HCT116 (cell line): ENCODE measurements at regions not wholly inside any gene's neighbourhood (a gene's known extent, or its start where the extent isn't known, plus 50 kb on each side); places are given as distances from the start of the nearest gene placed in this dataset.

ENCODE experiments used
- EGR1 ChIP-seq: IDR thresholded peaks from 2 replicates; pipeline ENCODE4 v1.6.1; 2012; ENCODE audit warnings: low read depth
- EZH2phosphoT487 ChIP-seq: fragments of 200-600 bp; IDR thresholded peaks from 2 replicates; pipeline ENCODE4 v1.6.1; 2018; ENCODE audit warnings: antibody characterized with exemption, borderline replicate concordance
- JUND ChIP-seq: IDR thresholded peaks from 2 replicates; pipeline ENCODE4 v1.6.1; 2012
- POLR2A ChIP-seq: IDR thresholded peaks from 2 replicates; pipeline ENCODE4 v1.7.0; 2011; ENCODE audit warnings: borderline replicate concordance; ENCODE audit not compliant: insufficient read depth, insufficient read length; ENCODE audit errors: extremely low read depth
- POLR2AphosphoS5 ChIP-seq: IDR thresholded peaks from 2 replicates; pipeline ENCODE4 v1.6.1; 2011; ENCODE audit warnings: mild to moderate bottlenecking, low read depth, low read length, moderate library complexity
- RAD21 ChIP-seq: IDR thresholded peaks from 2 replicates; pipeline ENCODE4 v1.6.1; 2012; ENCODE audit warnings: low read depth, mild to moderate bottlenecking
- SRF ChIP-seq: IDR thresholded peaks from 2 replicates; pipeline ENCODE4 v1.6.1; 2012; ENCODE audit warnings: low read depth
- ZFX ChIP-seq: fragments of 450-650 bp; IDR thresholded peaks from 2 replicates; pipeline ENCODE4 v1.6.1; 2017
- ZNF274 ChIP-seq: fragments of 200-500 bp; sonication (Bioruptor generic); IDR thresholded peaks from 2 replicates; pipeline ENCODE4 v1.6.1; 2014; ENCODE audit warnings: mild to moderate bottlenecking, low read depth, low read length, inconsistent platforms
- TF ChIP-seq, protein P1 (sequence below), 3 experiments: fragments of 200-600 bp in 1 of 3; sonication (generic) in 1 of 3; IDR thresholded peaks in 2 of 3; conservative IDR thresholded peaks in 1 of 3; 2 replicates each; pipeline ENCODE4 v1.5.1; 2012 to 2017; ENCODE audit warnings: low read depth in 2 of 3, low read length in 2 of 3, antibody characterized with exemption in 1 of 3, borderline replicate concordance in 1 of 3, control low read depth in 1 of 3, mild to moderate bottlenecking in 1 of 3, mixed read lengths in 1 of 3, mixed run types in 1 of 3, moderate library complexity in 1 of 3; ENCODE audit not compliant: insufficient read depth in 1 of 3
- TF ChIP-seq, protein P2 (sequence below): IDR thresholded peaks from 2 replicates; pipeline ENCODE4 v1.6.1; 2011; ENCODE audit warnings: mild to moderate bottlenecking, low read length, moderate library complexity; ENCODE audit not compliant: insufficient replicate concordance; ENCODE audit errors: extremely low read depth

DNA sequence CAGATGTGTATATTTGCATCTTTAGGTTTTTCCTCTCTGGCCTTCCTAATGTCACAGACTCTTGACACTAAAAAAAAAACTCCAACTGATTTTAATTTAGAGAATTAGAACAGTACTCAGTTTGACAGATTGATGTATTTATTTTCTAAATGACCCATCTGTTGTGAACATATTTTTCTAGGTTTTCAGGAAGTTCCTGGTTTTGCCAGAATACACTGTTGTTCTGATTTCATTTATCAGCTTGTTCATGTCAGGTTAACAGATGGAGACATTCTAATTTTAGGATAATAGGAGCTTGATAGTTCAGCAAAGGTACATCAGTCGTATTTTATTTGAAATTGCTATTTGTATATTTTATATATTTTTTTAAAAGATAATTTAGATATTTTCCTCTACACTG lies 133.4 kb downstream of the TANC2 start:
- no peak for TF ChIP-seq JUND
- no peak for TF ChIP-seq ZNF274
- TF ChIP-seq, protein P1, sequence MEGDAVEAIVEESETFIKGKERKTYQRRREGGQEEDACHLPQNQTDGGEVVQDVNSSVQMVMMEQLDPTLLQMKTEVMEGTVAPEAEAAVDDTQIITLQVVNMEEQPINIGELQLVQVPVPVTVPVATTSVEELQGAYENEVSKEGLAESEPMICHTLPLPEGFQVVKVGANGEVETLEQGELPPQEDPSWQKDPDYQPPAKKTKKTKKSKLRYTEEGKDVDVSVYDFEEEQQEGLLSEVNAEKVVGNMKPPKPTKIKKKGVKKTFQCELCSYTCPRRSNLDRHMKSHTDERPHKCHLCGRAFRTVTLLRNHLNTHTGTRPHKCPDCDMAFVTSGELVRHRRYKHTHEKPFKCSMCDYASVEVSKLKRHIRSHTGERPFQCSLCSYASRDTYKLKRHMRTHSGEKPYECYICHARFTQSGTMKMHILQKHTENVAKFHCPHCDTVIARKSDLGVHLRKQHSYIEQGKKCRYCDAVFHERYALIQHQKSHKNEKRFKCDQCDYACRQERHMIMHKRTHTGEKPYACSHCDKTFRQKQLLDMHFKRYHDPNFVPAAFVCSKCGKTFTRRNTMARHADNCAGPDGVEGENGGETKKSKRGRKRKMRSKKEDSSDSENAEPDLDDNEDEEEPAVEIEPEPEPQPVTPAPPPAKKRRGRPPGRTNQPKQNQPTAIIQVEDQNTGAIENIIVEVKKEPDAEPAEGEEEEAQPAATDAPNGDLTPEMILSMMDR (IDR thresholded peaks at IDR 0.05 in 2 of 3, conservative IDR thresholded peaks at IDR 0.05 in 1 of 3; ENCODE audit: borderline replicate concordance in 1 of 3, insufficient read depth in 1 of 3, low read depth in 2 of 3, low read length in 2 of 3) = no peak
- TF ChIP-seq EGR1 = no peak
- no peak for TF ChIP-seq POLR2AphosphoS5
- TF ChIP-seq POLR2A = no peak
- TF ChIP-seq ZFX = no peak
- no peak for TF ChIP-seq EZH2phosphoT487
- TF ChIP-seq RAD21 = no peak
- TF ChIP-seq SRF = no peak
- TF ChIP-seq, protein P2, sequence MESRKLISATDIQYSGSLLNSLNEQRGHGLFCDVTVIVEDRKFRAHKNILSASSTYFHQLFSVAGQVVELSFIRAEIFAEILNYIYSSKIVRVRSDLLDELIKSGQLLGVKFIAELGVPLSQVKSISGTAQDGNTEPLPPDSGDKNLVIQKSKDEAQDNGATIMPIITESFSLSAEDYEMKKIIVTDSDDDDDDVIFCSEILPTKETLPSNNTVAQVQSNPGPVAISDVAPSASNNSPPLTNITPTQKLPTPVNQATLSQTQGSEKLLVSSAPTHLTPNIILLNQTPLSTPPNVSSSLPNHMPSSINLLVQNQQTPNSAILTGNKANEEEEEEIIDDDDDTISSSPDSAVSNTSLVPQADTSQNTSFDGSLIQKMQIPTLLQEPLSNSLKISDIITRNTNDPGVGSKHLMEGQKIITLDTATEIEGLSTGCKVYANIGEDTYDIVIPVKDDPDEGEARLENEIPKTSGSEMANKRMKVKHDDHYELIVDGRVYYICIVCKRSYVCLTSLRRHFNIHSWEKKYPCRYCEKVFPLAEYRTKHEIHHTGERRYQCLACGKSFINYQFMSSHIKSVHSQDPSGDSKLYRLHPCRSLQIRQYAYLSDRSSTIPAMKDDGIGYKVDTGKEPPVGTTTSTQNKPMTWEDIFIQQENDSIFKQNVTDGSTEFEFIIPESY = no peak
